ENCODE measurements at regions not wholly inside any gene's neighbourhood (a gene's known extent, or its start where the extent isn't known, plus 50 kb on each side); places are given as distances from the start of the nearest gene placed in this dataset.
A peak's percentile ranks its signal among the peaks of the same experiment; 100 is the strongest.

- H3K4me1 Mint-ChIP-seq, result peaks cover 28% of the 10 kb centered on the region
- TF ChIP-seq EZH2 (IDR thresholded peaks at IDR 0.05) (no peak), CTCF (IDR thresholded peaks at IDR 0.05) (no peak), EZH2phosphoT487 (IDR thresholded peaks at IDR 0.05) (no peak)
- H3K4me1 ChIP-seq, result peaks cover 6% of the 10 kb centered on the region
- no peaks in the 10 kb centered on the region for H3F3A ChIP-seq (ENCODE audit: low read depth)
- H3K36me3 Mint-ChIP-seq, result no peaks in the 10 kb centered on the region
- no peaks in the 10 kb centered on the region for H3K79me2 ChIP-seq (ENCODE audit: low read depth)
- no peaks in the 10 kb centered on the region for H3K27me3 ChIP-seq
- no peak overlapping the region for H3K4me3 ChIP-seq
- peaks cover 10% of the 10 kb centered on the region for H3K27me3 Mint-ChIP-seq (ENCODE audit: insufficient read depth, low read depth)
- H3K36me3 ChIP-seq, result no peaks in the 10 kb centered on the region
- DNase-seq (ENCODE audit: low spot score), result no peak
- peaks cover 3% of the 10 kb centered on the region for H3K9me3 Mint-ChIP-seq
- no peaks in the 10 kb centered on the region for H4K20me1 ChIP-seq (ENCODE audit: low read depth)
- H3K27ac ChIP-seq, result no peak overlapping the region
- H3K9me3 ChIP-seq (ENCODE audit: low read depth), result no peaks in the 10 kb centered on the region
- no peak overlapping the region for H3K4me3 Mint-ChIP-seq
- no peak overlapping the region for H3K4me2 ChIP-seq
- H3K9ac ChIP-seq, result no peak overlapping the region
- H2AFZ ChIP-seq (replicated peaks), result no peak overlapping the region
- no peak overlapping the region for H3K27ac Mint-ChIP-seq
These were observed 228.0 kb downstream of the TOMM20 start for GRCh38 chr1:234900595-234900994.

GRCh38 chr1:234899730-234900072 is 228.9 kb downstream of the TOMM20 start:
- Mint-ChIP-seq H3K36me3 (no peaks in the 10 kb centered on the region), H3K4me3 (no peak overlapping the region), H3K27me3 (ENCODE audit: insufficient read depth, low read depth) (peaks cover 11% of the 10 kb centered on the region), H3K4me1 (peaks cover 28% of the 10 kb centered on the region), H3K9me3 (peaks cover 3% of the 10 kb centered on the region), H3K27ac (no peak overlapping the region)
- H4K20me1 ChIP-seq (ENCODE audit: low read depth), result no peaks in the 10 kb centered on the region
- H3K9me3 ChIP-seq (ENCODE audit: low read depth), result no peaks in the 10 kb centered on the region
- H2AFZ ChIP-seq (replicated peaks), result no peak overlapping the region
- TF ChIP-seq CTCF (IDR thresholded peaks at IDR 0.05) (no peak), EZH2 (IDR thresholded peaks at IDR 0.05) (no peak), EZH2phosphoT487 (IDR thresholded peaks at IDR 0.05) (no peak)
- DNase-seq (ENCODE audit: low spot score), result no peak
- H3F3A ChIP-seq (ENCODE audit: low read depth), result no peaks in the 10 kb centered on the region
- H3K79me2 ChIP-seq (ENCODE audit: low read depth), result no peaks in the 10 kb centered on the region
- H3K4me2 ChIP-seq, result no peak overlapping the region
- H3K27ac ChIP-seq, result no peak overlapping the region
- H3K27me3 ChIP-seq, result no peaks in the 10 kb centered on the region
- peaks cover 6% of the 10 kb centered on the region for H3K4me1 ChIP-seq
- no peak overlapping the region for H3K4me3 ChIP-seq
- H3K36me3 ChIP-seq, result no peaks in the 10 kb centered on the region
- H3K9ac ChIP-seq, result no peak overlapping the region

- Histone ChIP-seq H4K20me1 (ENCODE audit: low read depth) (no peaks in the 10 kb centered on the region), H3K4me1 (peaks cover 6% of the 10 kb centered on the region), H3F3A (ENCODE audit: low read depth) (no peaks in the 10 kb centered on the region), H3K36me3 (no peaks in the 10 kb centered on the region), H3K9me3 (ENCODE audit: low read depth) (no peaks in the 10 kb centered on the region), H3K4me2 (no peak overlapping the region), H2AFZ (replicated peaks) (no peak overlapping the region), H3K27ac (no peak overlapping the region), H3K9ac (no peak overlapping the region), H3K27me3 (no peaks in the 10 kb centered on the region), H3K79me2 (ENCODE audit: low read depth) (no peaks in the 10 kb centered on the region), H3K4me3 (no peak overlapping the region)
- peaks cover 3% of the 10 kb centered on the region for H3K9me3 Mint-ChIP-seq
- TF ChIP-seq EZH2 (IDR thresholded peaks at IDR 0.05), result no peak
- TF ChIP-seq CTCF (IDR thresholded peaks at IDR 0.05), result no peak
- TF ChIP-seq EZH2phosphoT487 (IDR thresholded peaks at IDR 0.05), result no peak
- DNase-seq (ENCODE audit: low spot score), result no peak
- peaks cover 28% of the 10 kb centered on the region for H3K4me1 Mint-ChIP-seq
- H3K36me3 Mint-ChIP-seq, result no peaks in the 10 kb centered on the region
- H3K27me3 Mint-ChIP-seq (ENCODE audit: insufficient read depth, low read depth), result peaks cover 12% of the 10 kb centered on the region
- H3K27ac Mint-ChIP-seq, result peak overlapping the region; percentile 53
- H3K4me3 Mint-ChIP-seq, result peak overlapping the region; percentile 33
These were observed 229.5 kb downstream of the TOMM20 start for GRCh38 chr1:234899041-234899729.

Data from neural progenitor cell (in vitro differentiated cells).